ENCODE measurements at regions not wholly inside any gene's neighbourhood (a gene's known extent, or its start where the extent isn't known, plus 50 kb on each side); places are given as distances from the start of the nearest gene placed in this dataset.

- no peaks in the 10 kb centered on the region for H3K4me1 ChIP-seq
- H3K36me3 ChIP-seq, result no peaks in the 10 kb centered on the region
- H3K9me3 ChIP-seq, result no peaks in the 10 kb centered on the region
- no peaks in the 10 kb centered on the region for H3K27me3 ChIP-seq
- H3K4me3 ChIP-seq, result no peak overlapping the region
- in situ Hi-C loops (cut with MboI; ENCODE audit: low pct_ligation_motif_present in 1 of 4, low pct_unique_long_range_greater_than_20kb in 1 of 4, low sequenced_read_pairs in 3 of 4), result no loop called here
- TF ChIP-seq POLR2AphosphoS5 (IDR thresholded peaks at IDR 0.05), result no peak
- TF ChIP-seq EP300 (IDR thresholded peaks at IDR 0.05; ENCODE audit: low read depth), result no peak
- TF ChIP-seq, protein P1, sequence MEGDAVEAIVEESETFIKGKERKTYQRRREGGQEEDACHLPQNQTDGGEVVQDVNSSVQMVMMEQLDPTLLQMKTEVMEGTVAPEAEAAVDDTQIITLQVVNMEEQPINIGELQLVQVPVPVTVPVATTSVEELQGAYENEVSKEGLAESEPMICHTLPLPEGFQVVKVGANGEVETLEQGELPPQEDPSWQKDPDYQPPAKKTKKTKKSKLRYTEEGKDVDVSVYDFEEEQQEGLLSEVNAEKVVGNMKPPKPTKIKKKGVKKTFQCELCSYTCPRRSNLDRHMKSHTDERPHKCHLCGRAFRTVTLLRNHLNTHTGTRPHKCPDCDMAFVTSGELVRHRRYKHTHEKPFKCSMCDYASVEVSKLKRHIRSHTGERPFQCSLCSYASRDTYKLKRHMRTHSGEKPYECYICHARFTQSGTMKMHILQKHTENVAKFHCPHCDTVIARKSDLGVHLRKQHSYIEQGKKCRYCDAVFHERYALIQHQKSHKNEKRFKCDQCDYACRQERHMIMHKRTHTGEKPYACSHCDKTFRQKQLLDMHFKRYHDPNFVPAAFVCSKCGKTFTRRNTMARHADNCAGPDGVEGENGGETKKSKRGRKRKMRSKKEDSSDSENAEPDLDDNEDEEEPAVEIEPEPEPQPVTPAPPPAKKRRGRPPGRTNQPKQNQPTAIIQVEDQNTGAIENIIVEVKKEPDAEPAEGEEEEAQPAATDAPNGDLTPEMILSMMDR (IDR thresholded peaks at IDR 0.05), result no peak
- no peak for TF ChIP-seq POLR2A (IDR thresholded peaks at IDR 0.05)
- WGBS, 2 donors (ENCODE audit: low coverage in 1 of 2), result 83 to 96% methylated on average over 5 of the region's 5 CpGs
- intact Hi-C loops (cut with DNase I; ENCODE audit: low total_unique reads), result no loop called here
- DNase-seq, result no peak
- H3K27ac ChIP-seq, result no peak overlapping the region
Observed at GRCh38 chr4:63123441-63123840, 1285.8 kb downstream of the TECRL start.

DNA sequence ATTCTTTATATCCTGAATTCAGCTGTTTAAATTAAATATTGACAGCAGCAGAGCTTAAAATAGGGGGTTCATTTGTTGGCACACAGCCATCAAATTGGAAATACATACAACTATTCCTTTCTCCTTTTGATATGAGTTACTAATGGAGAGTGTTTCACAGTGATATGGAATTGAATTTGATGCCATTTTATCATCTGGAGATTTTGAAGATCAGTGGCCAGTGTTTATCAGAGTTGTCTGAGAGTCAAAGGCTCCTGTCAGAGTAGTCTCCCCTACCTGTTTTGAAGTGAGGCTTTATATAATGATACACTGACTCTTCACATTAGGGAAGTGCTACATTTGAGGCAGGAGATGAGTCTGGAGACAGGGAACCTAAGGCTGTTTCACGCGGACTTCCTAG, 1286.3 kb downstream of the TECRL start:
- Histone ChIP-seq H3K27ac (no peak overlapping the region), H3K36me3 (no peaks in the 10 kb centered on the region), H3K9me3 (no peaks in the 10 kb centered on the region), H3K4me1 (no peaks in the 10 kb centered on the region), H3K4me3 (no peak overlapping the region), H3K27me3 (no peaks in the 10 kb centered on the region)
- intact Hi-C loops (cut with DNase I; ENCODE audit: low total_unique reads) (no loop called here), in situ Hi-C loops (cut with MboI; ENCODE audit: low pct_ligation_motif_present in 1 of 4, low pct_unique_long_range_greater_than_20kb in 1 of 4, low sequenced_read_pairs in 3 of 4) (no loop called here)
- 90 to 99% methylated on average over 2 of the region's 2 CpGs for WGBS, 2 donors (ENCODE audit: low coverage in 1 of 2)
- TF ChIP-seq EP300 (IDR thresholded peaks at IDR 0.05; ENCODE audit: low read depth) (no peak), POLR2AphosphoS5 (IDR thresholded peaks at IDR 0.05) (no peak), POLR2A (IDR thresholded peaks at IDR 0.05) (no peak)
- TF ChIP-seq, protein P1 (IDR thresholded peaks at IDR 0.05), result no peak
- DNase-seq, result no peak

DNA sequence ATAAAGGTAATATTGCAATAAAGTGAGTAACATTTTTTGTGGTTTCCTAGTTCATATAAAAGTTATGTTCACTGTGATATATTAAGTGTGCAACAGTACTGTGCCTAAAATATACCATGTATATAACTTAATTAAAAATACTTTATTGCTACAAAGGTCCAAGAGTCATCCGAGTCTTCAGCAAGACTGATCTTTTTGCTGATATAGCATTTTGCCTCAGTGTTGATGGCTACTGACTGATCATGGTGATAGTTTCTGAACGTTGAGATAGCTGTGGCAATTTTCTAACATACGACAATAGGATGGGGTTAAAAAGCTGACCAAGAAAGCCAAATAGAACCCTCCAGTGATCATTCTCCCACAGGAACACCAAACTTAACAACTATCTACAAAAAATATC, 1302.7 kb downstream of the TECRL start:
- Histone ChIP-seq H3K4me1 (no peaks in the 10 kb centered on the region), H3K9me3 (no peaks in the 10 kb centered on the region), H3K27ac (no peak overlapping the region), H3K27me3 (no peaks in the 10 kb centered on the region), H3K4me3 (no peak overlapping the region), H3K36me3 (no peaks in the 10 kb centered on the region)
- TF ChIP-seq POLR2A (IDR thresholded peaks at IDR 0.05) (no peak), EP300 (IDR thresholded peaks at IDR 0.05; ENCODE audit: low read depth) (no peak), POLR2AphosphoS5 (IDR thresholded peaks at IDR 0.05) (no peak)
- TF ChIP-seq, protein P1 (IDR thresholded peaks at IDR 0.05), result no peak
- intact Hi-C loops (cut with DNase I; ENCODE audit: low total_unique reads), result no loop called here
- 87 to 89% methylated on average over 1 to 3 of the region's 3 CpGs for WGBS, 2 donors (ENCODE audit: low coverage in 1 of 2)
- DNase-seq, result no peak
- in situ Hi-C loops (cut with MboI; ENCODE audit: low pct_ligation_motif_present in 1 of 4, low pct_unique_long_range_greater_than_20kb in 1 of 4, low sequenced_read_pairs in 3 of 4), result no loop called here

DNA sequence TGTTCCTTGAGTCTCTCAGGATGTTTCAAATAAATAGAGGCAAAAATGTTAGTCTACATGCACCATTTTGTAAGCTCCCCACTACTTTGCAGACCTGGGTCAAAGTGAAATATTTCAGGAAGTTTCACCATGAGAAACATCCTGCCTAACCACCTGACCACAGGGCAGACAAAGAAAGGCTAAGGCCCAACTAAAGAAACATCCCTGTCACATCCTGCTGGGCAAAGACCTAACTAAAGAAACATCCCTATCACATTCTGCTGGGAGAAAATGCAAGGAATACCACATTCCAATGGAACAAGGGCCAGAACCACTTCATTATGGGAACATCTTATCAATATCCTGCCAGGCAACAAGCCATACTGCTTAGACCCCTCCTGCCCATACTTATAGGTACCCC, 1303.4 kb downstream of the TECRL start:
- no peaks in the 10 kb centered on the region for H3K36me3 ChIP-seq
- no peak overlapping the region for H3K27ac ChIP-seq
- TF ChIP-seq, protein P1 (IDR thresholded peaks at IDR 0.05), result no peak
- TF ChIP-seq EP300 (IDR thresholded peaks at IDR 0.05; ENCODE audit: low read depth) (no peak), POLR2A (IDR thresholded peaks at IDR 0.05) (no peak), POLR2AphosphoS5 (IDR thresholded peaks at IDR 0.05) (no peak)
- H3K4me3 ChIP-seq, result no peak overlapping the region
- in situ Hi-C loops (cut with MboI; ENCODE audit: low pct_ligation_motif_present in 1 of 4, low pct_unique_long_range_greater_than_20kb in 1 of 4, low sequenced_read_pairs in 3 of 4), result no loop called here
- no peaks in the 10 kb centered on the region for H3K9me3 ChIP-seq
- DNase-seq, result no peak
- no peaks in the 10 kb centered on the region for H3K4me1 ChIP-seq
- intact Hi-C loops (cut with DNase I; ENCODE audit: low total_unique reads), result no loop called here
- no peaks in the 10 kb centered on the region for H3K27me3 ChIP-seq
